ENCODE measurements at regions not wholly inside any gene's neighbourhood (a gene's known extent, or its start where the extent isn't known, plus 50 kb on each side); places are given as distances from the start of the nearest gene placed in this dataset.
"Not testable (repeated sequence)": the region's sequence is repeated elsewhere in the genome, so short reads cannot be mapped to it uniquely, and the experiment has no call there.

GRCh38 chr12:17056546-17056945 lies 450.6 kb upstream of the LMO3 start:
- TF ChIP-seq, protein P1, sequence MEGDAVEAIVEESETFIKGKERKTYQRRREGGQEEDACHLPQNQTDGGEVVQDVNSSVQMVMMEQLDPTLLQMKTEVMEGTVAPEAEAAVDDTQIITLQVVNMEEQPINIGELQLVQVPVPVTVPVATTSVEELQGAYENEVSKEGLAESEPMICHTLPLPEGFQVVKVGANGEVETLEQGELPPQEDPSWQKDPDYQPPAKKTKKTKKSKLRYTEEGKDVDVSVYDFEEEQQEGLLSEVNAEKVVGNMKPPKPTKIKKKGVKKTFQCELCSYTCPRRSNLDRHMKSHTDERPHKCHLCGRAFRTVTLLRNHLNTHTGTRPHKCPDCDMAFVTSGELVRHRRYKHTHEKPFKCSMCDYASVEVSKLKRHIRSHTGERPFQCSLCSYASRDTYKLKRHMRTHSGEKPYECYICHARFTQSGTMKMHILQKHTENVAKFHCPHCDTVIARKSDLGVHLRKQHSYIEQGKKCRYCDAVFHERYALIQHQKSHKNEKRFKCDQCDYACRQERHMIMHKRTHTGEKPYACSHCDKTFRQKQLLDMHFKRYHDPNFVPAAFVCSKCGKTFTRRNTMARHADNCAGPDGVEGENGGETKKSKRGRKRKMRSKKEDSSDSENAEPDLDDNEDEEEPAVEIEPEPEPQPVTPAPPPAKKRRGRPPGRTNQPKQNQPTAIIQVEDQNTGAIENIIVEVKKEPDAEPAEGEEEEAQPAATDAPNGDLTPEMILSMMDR (IDR thresholded peaks at IDR 0.05; ENCODE audit: low read depth, low read length), result no peak
- H3K4me3 ChIP-seq (ENCODE audit: low read depth, low read length), result no peak overlapping the region

DNA sequence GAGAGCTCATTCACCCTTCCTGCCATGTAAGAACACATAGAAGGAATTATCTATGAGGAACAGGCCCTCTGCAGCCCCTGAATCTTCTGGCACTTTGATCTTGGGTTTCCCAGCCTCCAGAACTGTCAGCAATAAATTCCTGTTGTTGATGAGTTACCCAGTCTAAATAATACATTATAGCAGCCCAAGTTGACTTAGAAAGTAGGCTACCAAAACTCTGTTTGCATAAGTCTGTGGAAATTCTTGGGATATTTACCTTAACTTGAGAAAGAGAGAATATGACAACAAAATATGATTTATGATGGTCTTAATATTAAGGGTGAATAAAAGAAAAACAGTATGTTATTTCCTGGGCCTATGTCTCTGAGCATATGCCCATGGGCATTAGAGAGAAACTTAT lies 433.0 kb upstream of the LMO3 start:
- TF ChIP-seq, protein P1 (IDR thresholded peaks at IDR 0.05; ENCODE audit: low read depth, low read length), result no peak

GRCh38 chr12:17035372-17035771 lies 429.4 kb upstream of the LMO3 start:
- TF ChIP-seq, protein P1 (IDR thresholded peaks at IDR 0.05; ENCODE audit: low read depth, low read length), result no peak
- no peak overlapping the region for H3K4me3 ChIP-seq (ENCODE audit: low read depth, low read length)

More for the DNA sequence above, 433.0 kb upstream of the LMO3 start:
- no peak overlapping the region for H3K4me3 ChIP-seq (ENCODE audit: low read depth, low read length)

GRCh38 chr12:17030338-17030737 lies 424.4 kb upstream of the LMO3 start:
- TF ChIP-seq, protein P1 (IDR thresholded peaks at IDR 0.05; ENCODE audit: low read depth, low read length), result no peak
- no peak overlapping the region for H3K4me3 ChIP-seq (ENCODE audit: low read depth, low read length)

DNA sequence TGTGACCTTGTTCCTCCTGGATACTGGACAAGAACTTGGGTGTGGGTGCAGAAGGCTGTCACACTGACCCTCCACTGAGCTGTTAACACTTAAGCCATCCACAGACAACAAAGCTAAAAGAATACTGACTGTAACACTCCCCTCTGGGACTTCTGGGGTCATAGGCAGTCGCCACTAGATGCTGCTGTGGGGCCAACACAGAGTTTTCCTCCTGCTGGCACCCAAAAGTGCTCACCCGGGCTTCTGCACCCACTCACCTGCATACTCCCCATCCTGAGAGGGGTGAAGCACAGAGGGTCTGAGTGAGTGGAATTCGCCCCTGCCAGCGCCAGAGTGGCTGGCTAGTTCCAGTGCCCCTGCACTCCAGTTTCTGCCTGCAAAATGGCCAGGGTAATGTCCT lies 422.4 kb upstream of the LMO3 start:
- no peak overlapping the region for H3K4me3 ChIP-seq (ENCODE audit: low read depth, low read length)
- TF ChIP-seq, protein P1 (IDR thresholded peaks at IDR 0.05; ENCODE audit: low read depth, low read length), result no peak

DNA sequence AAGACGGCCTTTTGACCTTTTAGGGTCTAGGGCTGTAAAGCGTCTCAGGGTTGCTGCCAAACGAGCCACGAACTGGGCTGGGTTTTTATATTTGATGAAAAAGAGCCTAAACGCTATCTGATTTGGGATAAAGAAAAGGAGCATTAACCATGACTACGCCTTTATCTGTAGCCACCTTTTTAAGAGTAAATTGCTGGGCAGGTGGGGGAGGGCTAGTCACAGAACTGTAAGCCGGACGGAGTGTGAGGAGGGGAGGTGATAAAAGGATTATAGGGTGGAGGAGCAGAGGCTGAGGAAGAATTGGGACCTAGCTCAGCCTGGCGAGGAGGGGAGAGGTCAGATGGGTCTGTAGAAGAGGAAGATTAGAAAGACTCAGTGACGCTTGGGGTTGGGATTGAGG lies 419.5 kb upstream of the LMO3 start:
- not testable (repeated sequence) for H3K4me3 ChIP-seq (ENCODE audit: low read depth, low read length)

DNA sequence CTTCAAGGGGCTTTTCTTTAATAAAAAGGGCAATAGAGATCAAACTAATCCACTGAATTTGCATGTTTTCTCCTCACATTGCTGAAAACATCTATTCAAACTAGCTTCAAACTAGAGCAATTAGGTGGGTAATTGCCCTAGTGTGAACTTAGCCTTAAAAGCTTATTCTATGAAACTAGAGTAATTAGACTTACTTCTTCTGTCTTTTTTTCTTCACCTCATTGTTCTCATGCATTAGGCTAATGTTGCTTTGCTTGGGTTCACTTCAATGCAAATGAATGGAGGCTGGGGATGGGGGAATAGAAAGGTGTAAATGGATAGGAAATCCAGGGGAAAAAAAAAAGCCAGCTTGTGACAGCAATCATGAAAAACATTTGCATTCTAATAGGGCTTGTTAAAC lies 414.8 kb upstream of the LMO3 start:
- TF ChIP-seq, protein P1 (IDR thresholded peaks at IDR 0.05; ENCODE audit: low read depth, low read length), result no peak
- no peak overlapping the region for H3K4me3 ChIP-seq (ENCODE audit: low read depth, low read length)

DNA sequence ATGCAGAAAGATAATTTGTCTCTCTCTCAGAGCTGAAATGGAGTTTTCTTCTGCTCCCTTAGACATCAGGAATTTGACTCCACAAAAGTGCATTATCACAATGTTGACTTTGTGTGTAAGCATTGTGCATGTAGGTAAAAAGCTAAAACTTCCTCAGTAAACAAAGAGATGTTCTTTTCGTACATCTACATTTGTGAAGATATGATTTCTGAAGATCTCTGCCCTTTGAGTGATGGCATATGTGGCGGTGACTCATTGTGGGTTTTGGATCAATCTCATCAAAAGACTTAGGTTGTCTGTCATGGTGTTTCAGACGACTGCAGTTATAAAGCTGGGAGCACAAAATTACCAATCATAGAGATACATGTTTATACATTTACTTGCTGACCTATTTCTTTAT lies 411.4 kb upstream of the LMO3 start:
- no peak overlapping the region for H3K4me3 ChIP-seq (ENCODE audit: low read depth, low read length)
- TF ChIP-seq, protein P1 (IDR thresholded peaks at IDR 0.05; ENCODE audit: low read depth, low read length), result no peak

Measured in WI38 (cell line).